ENCODE measurements at regions not wholly inside any gene's neighbourhood (a gene's known extent, or its start where the extent isn't known, plus 50 kb on each side); places are given as distances from the start of the nearest gene placed in this dataset.

- BruUV-seq (replicated peaks): no TSS peak
- POLR2A ChIA-PET: no interaction called here
- Histone ChIP-seq H3K79me2 (ENCODE audit: control insufficient read depth, insufficient read depth, low read length) (no peaks in the 10 kb centered on the region), H2AFZ (ENCODE audit: low read depth, low read length) (no peak overlapping the region), H3K9ac (replicated peaks; ENCODE audit: extremely low read depth, insufficient read depth, low read length) (no peak overlapping the region), H3K27me3 (ENCODE audit: control insufficient read depth in 2 of 2, insufficient read depth in 2 of 2, low read length in 2 of 2) (peaks cover 0 to 3% of the 10 kb centered on the region in 2 experiments), H3K4me1 (ENCODE audit: control insufficient read depth, extremely low read depth, insufficient read depth, low read length) (no peaks in the 10 kb centered on the region), H3K9me3 (replicated peaks; ENCODE audit: control insufficient read depth, insufficient read depth, low read length) (no peaks in the 10 kb centered on the region), H3K4me2 (ENCODE audit: insufficient read depth, low read length) (no peak overlapping the region), H3K36me3 (ENCODE audit: control insufficient read depth in 2 of 2, extremely low read depth in 1 of 2, insufficient read depth in 2 of 2, low read length in 2 of 2) (no peaks in the 10 kb centered on the region), H4K20me1 (replicated peaks; ENCODE audit: control insufficient read depth, extremely low read depth, insufficient read depth, low read length) (no peaks in the 10 kb centered on the region), H3K9me1 (replicated peaks; ENCODE audit: control insufficient read depth, extremely low read depth, insufficient read depth, low read length) (no peaks in the 10 kb centered on the region), H3K4me3 (replicated peaks in 1 of 3; ENCODE audit: insufficient read depth in 1 of 3, low read depth in 1 of 3, low read length in 3 of 3) (no peak overlapping the region), H3K27ac (ENCODE audit: insufficient read depth, low read depth, low read length) (no peak overlapping the region)
- intact Hi-C loops (cut with micrococcal nuclease): loop anchor here (10.0 kb wide), 1 partner anchor 307 kb away; no protein-coding TSS in a partner anchor
- DNase-seq (ENCODE audit: low read depth, low spot score) (no peak), FAIRE-seq (no peak)
- dilution Hi-C loops (cut with MboI; ENCODE audit: extremely low pct_ligation_motif_present, low sequenced_read_pairs): no loop called here
- TF ChIP-seq MYC (IDR thresholded peaks at IDR 0.05; ENCODE audit: low read depth, low read length) (no peak), POLR2A (IDR thresholded peaks at IDR 0.05; ENCODE audit: low read depth, low read length) (no peak), GATA2 (IDR thresholded peaks at IDR 0.05; ENCODE audit: insufficient read depth, insufficient read length, low read depth, low read length) (no peak), POLR2AphosphoS5 (IDR thresholded peaks at IDR 0.05; ENCODE audit: insufficient read depth, low read depth, low read length) (no peak), CTCF (IDR thresholded peaks at IDR 0.05; ENCODE audit: extremely low read depth in 1 of 2, insufficient read depth in 1 of 2, low read depth in 1 of 2, low read length in 2 of 2) (no peak), EZH2 (IDR thresholded peaks at IDR 0.05; ENCODE audit: borderline replicate concordance, low read depth, low read length, severe bottlenecking) (no peak), FOS (IDR thresholded peaks at IDR 0.05; ENCODE audit: borderline replicate concordance, insufficient read depth, low read length) (no peak), JUN (IDR thresholded peaks at IDR 0.05; ENCODE audit: borderline replicate concordance, insufficient read depth, insufficient read length, low read depth) (no peak), MAX (IDR thresholded peaks at IDR 0.05; ENCODE audit: insufficient read depth, insufficient read length) (no peak)
- CTCF ChIA-PET: interaction anchor here (0.7 to 1.5 kb wide), 2 partner anchors 9 to 368 kb away, joined by 3 to 5 read pairs; no protein-coding TSS in a partner anchor
Measured at GRCh38 chr3:31137718-31138465, 243.4 kb upstream of the GADL1 start.

Measured in endothelial cell of umbilical vein (primary cell).